IPS-20b (cell line): ENCODE measurements at regions not wholly inside any gene's neighbourhood (a gene's known extent, or its start where the extent isn't known, plus 50 kb on each side); places are given as distances from the start of the nearest gene placed in this dataset.
"Not testable (repeated sequence)": the region's sequence is repeated elsewhere in the genome, so short reads cannot be mapped to it uniquely, and the experiment has no call there.

Source experiments
- H3K27ac ChIP-seq: one replicate; pipeline ENCODE4 v1.5.1; 2013; ENCODE audit warnings: low read length
- H3K27me3 ChIP-seq: 2 replicates; pipeline ENCODE4 v1.6.1; 2013; ENCODE audit warnings: mild to moderate bottlenecking, low read length, inconsistent platforms; ENCODE audit not compliant: insufficient read depth
- H3K36me3 ChIP-seq: 2 replicates; pipeline ENCODE4 v1.6.1; 2013; ENCODE audit warnings: low read depth, mild to moderate bottlenecking, inconsistent platforms, low read length, moderate library complexity; ENCODE audit not compliant: insufficient read depth
- H3K4me1 ChIP-seq: 2 replicates; pipeline ENCODE4 v1.6.1; 2013; ENCODE audit warnings: mild to moderate bottlenecking, control low read depth, inconsistent platforms, low read length, moderate library complexity; ENCODE audit not compliant: insufficient read depth
- H3K4me3 ChIP-seq: 2 replicates; pipeline ENCODE4 v1.5.1; 2013; ENCODE audit warnings: mild to moderate bottlenecking, low read length, inconsistent platforms
- H3K9ac ChIP-seq: 2 replicates; pipeline ENCODE4 v1.6.1; 2013; ENCODE audit warnings: low read depth, mild to moderate bottlenecking, inconsistent platforms, low read length, moderate library complexity
- H3K9me3 ChIP-seq: 2 replicates; pipeline ENCODE4 v1.6.1; 2013; ENCODE audit warnings: mild to moderate bottlenecking, low read depth, low read length, inconsistent platforms; ENCODE audit not compliant: insufficient read depth

DNA sequence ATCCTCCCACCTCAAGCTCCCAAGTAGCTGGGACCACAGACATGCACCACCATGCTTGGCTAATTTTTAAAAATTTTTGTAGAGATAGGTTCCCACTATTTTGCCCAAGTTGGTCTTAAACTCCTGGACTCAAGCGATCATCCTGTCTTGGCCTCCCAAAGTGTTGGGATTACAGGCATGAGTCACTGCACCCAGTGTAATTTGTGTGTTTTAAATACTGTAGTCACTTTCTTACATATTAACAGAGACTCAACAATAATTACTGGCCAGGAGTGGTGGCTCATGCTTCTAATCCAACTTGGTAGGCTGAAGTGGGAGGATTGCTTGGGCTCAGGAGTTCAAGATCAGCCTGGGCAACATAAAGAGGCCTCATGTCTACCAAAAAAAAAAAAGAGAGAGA lies 293.0 kb downstream of the RDH14 start:
- no peaks in the 10 kb centered on the region for H3K9me3 ChIP-seq
- no peak overlapping the region for H3K9ac ChIP-seq
- no peak overlapping the region for H3K4me3 ChIP-seq
- no peaks in the 10 kb centered on the region for H3K27me3 ChIP-seq
- H3K36me3 ChIP-seq: no peaks in the 10 kb centered on the region
- H3K4me1 ChIP-seq: no peaks in the 10 kb centered on the region
- no peak overlapping the region for H3K27ac ChIP-seq

DNA sequence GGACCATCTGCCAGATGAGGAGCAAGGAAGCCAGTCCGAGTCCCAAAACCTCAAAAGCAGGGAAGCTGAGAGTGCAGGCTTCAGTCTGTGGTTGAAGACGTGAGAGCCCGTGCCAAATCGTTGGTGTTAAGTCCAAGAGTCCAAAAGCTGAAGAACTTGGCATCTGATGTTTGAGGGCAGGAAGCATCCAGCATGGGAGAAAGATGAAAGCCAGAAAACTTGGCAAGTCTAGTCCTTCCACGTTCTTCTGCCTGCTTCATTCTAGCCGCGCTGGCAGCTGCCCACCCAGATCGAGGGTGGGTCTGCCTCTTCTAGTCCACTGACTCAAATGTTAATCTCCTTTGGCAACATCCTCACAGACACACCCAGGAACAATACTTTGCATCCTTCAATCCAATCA lies 293.8 kb downstream of the RDH14 start:
- H3K4me1 ChIP-seq, H3K9ac ChIP-seq, H3K36me3 ChIP-seq, H3K27me3 ChIP-seq, H3K9me3 ChIP-seq, H3K4me3 ChIP-seq, H3K27ac ChIP-seq: not testable (repeated sequence)

DNA sequence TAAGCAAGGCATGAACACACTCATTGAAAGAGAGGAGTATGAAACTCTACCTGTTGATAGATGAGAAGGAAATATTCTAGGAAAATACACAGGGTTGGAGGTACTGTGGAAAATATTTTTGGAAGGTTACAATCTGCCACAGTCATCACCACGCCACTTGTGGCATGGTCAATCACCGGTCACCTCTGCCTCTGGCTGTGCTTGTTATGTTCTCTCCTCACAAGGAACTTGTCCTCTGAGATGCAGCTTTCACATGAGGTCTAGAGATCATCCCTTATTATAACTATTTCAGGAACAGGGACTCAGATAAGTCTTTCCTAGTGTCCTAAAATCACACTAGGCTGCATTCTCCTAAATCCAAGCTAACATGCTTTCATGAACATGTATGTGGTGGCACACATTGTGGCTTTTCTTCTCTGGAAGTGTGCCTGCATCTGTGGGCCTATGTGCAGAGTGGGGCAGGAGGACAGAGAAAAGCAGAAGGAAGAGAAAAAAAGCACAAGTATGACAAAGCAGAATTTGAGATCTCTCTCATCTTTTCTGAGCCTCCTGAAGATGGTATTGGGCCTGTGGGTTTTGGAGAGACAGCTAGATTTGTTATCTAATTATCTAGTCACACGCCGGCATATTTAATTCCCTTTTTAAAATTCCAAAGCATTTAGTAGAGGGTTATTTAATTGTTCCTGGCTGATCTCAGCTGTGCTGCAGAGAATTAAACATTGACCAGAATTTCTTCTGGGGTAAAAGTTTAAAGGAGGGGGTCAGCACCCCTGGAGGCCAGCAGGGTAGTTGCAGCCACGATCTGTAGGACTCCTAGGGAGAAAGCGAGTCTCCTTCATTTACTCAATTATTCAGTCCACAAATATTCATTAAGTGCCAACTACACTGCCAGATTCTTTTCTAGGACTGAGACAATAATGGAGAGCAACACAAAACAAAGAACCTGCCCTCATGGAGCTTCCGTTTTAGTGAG lies 294.6 kb downstream of the RDH14 start:
- Histone ChIP-seq H3K27me3 (no peaks in the 10 kb centered on the region), H3K4me3 (no peak overlapping the region), H3K9me3 (no peaks in the 10 kb centered on the region), H3K36me3 (no peaks in the 10 kb centered on the region), H3K27ac (no peak overlapping the region), H3K4me1 (no peaks in the 10 kb centered on the region), H3K9ac (no peak overlapping the region)

DNA sequence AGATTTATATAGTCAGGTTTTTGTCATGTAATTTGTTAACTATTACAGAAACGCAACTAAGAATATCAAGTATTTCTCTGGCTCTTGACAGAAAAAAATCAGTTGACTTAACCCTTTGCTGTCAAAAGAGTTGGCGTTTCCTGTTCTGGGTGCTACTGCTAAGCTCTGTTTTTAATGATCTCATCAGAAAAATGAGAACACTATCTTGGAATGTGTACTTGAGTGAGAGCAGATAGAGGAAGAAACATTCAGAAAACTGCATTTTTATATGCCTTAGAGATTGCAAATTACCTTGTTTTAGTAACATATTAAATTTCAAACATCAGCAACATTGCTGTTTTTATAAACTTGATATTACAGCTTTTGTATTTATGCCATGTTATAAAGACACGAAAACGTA lies 297.9 kb downstream of the RDH14 start:
- Histone ChIP-seq H3K9ac (no peak overlapping the region), H3K27me3 (no peaks in the 10 kb centered on the region), H3K36me3 (no peaks in the 10 kb centered on the region), H3K4me1 (no peaks in the 10 kb centered on the region), H3K9me3 (no peaks in the 10 kb centered on the region), H3K27ac (no peak overlapping the region), H3K4me3 (no peak overlapping the region)

DNA sequence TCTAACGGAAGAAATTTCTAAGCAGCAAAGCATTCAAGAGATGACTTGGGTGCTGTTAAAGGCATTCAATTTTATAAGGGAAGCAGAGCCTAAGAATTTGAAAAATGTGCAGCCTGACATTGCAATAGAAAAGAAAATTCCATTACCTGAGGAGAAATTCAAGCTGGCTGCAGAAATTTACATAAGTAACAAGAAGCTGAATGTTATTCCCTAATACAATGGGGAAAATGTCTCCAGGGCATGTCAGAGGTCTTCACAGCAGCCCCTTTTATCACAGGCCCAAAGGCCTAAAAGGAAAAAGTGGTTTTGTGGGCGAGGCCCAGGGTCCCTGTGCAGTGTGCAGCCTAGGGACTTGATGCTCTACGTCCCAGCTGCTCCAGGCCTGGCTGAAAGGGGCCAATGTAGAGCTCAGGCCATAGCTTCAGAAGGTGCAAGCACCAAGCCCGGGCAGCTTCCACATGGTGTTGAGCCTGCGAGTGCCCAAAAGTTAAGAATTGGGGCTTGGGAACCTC lies 306.7 kb downstream of the RDH14 start:
- Histone ChIP-seq H3K36me3 (no peaks in the 10 kb centered on the region), H3K27me3 (no peaks in the 10 kb centered on the region), H3K9ac (no peak overlapping the region), H3K4me1 (no peaks in the 10 kb centered on the region), H3K4me3 (no peak overlapping the region), H3K27ac (no peak overlapping the region), H3K9me3 (no peaks in the 10 kb centered on the region; the same call in none of the 2 replicates)

DNA sequence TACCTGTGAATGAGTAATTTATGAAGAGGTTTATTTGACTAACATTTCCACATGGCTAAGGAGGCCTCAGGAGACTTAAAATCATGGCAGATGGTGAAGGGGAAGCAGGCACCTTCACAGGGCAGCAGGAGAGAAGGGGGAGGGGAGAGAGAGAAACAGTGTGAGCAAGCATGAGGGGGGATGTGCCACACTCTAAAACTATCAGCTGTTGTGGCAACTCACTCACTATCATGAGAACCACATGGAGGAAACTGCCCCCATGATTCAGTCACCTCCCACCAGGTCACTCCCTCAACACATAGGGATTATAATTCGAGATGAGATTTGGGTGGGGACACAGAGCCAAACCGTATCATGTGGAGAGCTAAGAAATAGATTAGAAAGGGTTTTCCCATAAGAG lies 309.0 kb downstream of the RDH14 start:
- Histone ChIP-seq H3K36me3 (no peaks in the 10 kb centered on the region), H3K4me1 (0 out of 2 replicates have a peak, but pooled peaks cover 3% of the 10 kb centered on the region), H3K27ac (no peak overlapping the region), H3K9ac (no peak overlapping the region), H3K4me3 (no peak overlapping the region), H3K27me3 (no peaks in the 10 kb centered on the region), H3K9me3 (no peaks in the 10 kb centered on the region; the same call in 1 of the 2 replicates)

DNA sequence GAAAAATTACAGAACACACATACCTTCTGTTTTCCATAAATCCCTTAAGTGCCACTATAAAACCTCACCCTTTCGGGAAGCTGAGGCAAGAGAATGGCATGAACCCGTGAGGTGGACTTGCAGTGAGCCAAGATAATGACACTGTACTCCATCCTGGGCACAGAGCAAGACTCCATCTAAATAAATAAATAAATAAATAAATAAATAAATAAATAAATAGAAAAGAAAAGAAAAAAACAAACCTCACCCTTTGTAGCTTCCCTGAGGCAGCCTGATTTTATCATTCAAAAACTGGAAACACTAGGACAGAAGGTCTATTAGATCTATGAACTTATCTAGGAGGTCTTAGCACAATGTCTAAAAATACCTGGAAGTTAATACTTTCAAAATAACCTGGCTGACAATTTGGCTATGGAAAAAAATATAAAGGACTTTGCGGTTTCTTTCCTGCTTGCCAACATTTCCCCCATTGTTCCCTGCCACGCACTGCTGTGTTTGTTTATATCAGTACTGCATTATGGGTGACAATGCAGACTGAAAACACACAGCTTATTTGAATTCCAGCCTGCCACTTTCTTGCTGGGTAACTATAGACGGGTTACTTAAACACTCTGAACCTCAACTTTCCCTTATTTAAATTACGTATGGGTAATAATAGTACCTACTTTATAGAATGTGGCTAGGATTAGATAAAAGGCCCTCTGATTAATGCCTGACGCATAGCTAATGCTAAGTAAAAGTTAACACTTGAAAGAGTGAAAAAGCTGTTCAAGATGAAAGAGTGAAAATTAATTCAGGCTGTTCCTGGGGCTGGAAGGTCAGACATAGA lies 313.0 kb downstream of the RDH14 start:
- H3K4me1 ChIP-seq: 0 out of 2 replicates have a peak, but pooled peaks cover 3% of the 10 kb centered on the region
- no peaks in the 10 kb centered on the region for H3K36me3 ChIP-seq
- H3K27me3 ChIP-seq: no peaks in the 10 kb centered on the region
- no peak overlapping the region for H3K4me3 ChIP-seq
- H3K27ac ChIP-seq: no peak overlapping the region
- H3K9ac ChIP-seq: no peak overlapping the region
- no peaks in the 10 kb centered on the region for H3K9me3 ChIP-seq

DNA sequence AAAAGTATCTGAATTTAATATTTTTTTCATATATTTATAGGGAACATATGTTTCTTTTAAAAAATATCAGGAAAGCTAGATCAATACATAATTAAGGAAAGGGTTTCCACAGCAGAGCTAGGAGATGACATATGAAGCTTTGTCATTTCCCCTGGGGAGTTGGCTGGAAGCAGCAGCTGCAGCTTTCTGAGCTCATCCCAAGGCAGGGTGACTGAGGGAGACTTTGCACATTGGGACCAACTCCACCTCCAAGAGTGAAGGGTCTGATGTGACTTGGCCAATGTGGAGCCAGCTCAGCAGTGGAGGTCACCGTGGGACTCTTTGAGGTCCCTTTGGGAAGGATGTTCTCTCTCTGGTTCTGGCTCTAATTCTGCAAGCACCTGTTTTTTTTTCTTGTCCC lies 315.1 kb downstream of the RDH14 start:
- no peak overlapping the region for H3K27ac ChIP-seq
- H3K27me3 ChIP-seq: no peaks in the 10 kb centered on the region
- no peaks in the 10 kb centered on the region for H3K9me3 ChIP-seq
- H3K36me3 ChIP-seq: no peaks in the 10 kb centered on the region
- no peak overlapping the region for H3K9ac ChIP-seq
- 0 out of 2 replicates have a peak, but pooled peaks cover 3% of the 10 kb centered on the region for H3K4me1 ChIP-seq
- H3K4me3 ChIP-seq: no peak overlapping the region

DNA sequence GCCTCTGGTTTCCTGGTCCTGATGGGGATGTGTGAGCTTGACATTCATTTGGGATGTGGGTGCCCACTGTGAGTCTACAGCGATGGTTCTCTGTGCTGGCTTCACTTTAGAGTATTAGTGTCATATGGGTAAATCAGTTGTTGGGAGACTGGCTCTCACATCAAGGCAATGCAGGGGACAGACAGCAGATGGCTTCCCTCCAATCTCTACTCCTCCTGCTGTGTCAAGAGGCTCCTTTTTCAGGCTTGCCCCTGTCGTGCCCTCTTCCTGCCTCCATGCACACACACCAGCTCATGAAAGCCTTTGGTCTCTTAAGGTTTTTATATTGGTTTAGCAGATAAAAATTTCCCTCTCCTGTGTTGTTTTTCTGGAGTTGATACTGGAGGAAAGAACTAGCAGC lies 315.6 kb downstream of the RDH14 start:
- no peaks in the 10 kb centered on the region for H3K27me3 ChIP-seq
- 0 out of 2 replicates have a peak, but pooled peaks cover 3% of the 10 kb centered on the region for H3K4me1 ChIP-seq
- H3K9me3 ChIP-seq: no peaks in the 10 kb centered on the region
- H3K27ac ChIP-seq: no peak overlapping the region
- H3K36me3 ChIP-seq: no peaks in the 10 kb centered on the region
- no peak overlapping the region for H3K9ac ChIP-seq
- no peak overlapping the region for H3K4me3 ChIP-seq

DNA sequence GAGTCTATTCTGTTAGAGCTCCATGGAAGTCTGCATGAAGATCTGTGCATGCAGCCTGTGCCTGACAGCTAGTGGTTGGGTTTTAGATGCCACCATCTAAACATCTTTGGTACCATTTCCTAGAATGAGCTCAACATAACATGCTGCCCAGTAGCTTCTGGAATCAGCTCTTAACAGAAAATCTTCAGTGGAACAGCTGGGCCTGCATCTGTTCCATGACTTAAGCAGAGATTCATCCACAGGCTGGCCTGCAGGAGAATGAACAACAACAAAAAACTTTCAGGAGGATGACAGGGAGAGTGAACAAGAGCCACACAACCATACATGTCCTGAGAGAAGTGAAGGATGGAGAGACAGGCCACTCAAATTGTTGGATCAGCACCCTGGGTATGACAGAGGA lies 316.6 kb downstream of the RDH14 start:
- no peaks in the 10 kb centered on the region for H3K27me3 ChIP-seq
- no peak overlapping the region for H3K4me3 ChIP-seq
- H3K27ac ChIP-seq: no peak overlapping the region
- no peaks in the 10 kb centered on the region for H3K36me3 ChIP-seq
- no peak overlapping the region for H3K9ac ChIP-seq
- H3K4me1 ChIP-seq: 0 out of 2 replicates have a peak, but pooled peaks cover 3% of the 10 kb centered on the region
- H3K9me3 ChIP-seq: no peaks in the 10 kb centered on the region

DNA sequence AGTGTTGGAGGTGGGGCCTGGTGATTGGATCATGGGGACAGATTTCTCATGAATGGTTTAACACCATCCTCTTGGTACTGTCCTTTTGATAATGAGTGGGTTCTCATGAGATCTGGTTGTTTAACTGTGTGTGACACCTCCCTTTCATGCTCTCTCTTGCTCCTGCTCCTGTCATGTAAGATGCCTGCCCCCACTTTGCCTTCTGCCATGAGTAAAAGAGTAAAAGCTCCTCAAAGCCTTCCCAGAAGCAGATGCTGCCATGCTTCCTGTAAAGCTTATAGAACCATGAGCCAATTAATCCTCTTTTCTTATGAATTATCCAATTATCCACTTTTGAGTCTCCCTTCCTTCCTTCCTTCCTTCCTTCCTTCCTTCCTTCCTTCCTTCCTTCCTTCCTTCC lies 317.7 kb downstream of the RDH14 start:
- Histone ChIP-seq H3K4me3 (no peak overlapping the region), H3K4me1 (0 out of 2 replicates have a peak, but pooled peaks cover 2% of the 10 kb centered on the region), H3K9me3 (no peaks in the 10 kb centered on the region), H3K27me3 (no peaks in the 10 kb centered on the region), H3K36me3 (no peaks in the 10 kb centered on the region), H3K9ac (no peak overlapping the region), H3K27ac (no peak overlapping the region)
